SK-N-SH treated with all-trans-retinoic acid at 6 μM for 48 hours (cell line): ENCODE measurements at regions not wholly inside any gene's neighbourhood (a gene's known extent, or its start where the extent isn't known, plus 50 kb on each side); places are given as distances from the start of the nearest gene placed in this dataset.

Experiments
- BACH2 ChIP-seq: fragments of 250-450 bp; sonication (Bioruptor Pico); IDR thresholded peaks from 2 replicates; pipeline ENCODE4 v1.9.0; 2021; ENCODE audit warnings: mild to moderate bottlenecking, borderline replicate concordance
- ESRRG ChIP-seq: fragments of 250-450 bp; sonication (Bioruptor Pico); IDR thresholded peaks from 2 replicates; pipeline ENCODE4 v1.6.1; 2021; ENCODE audit warnings: mild to moderate bottlenecking
- ISL1 ChIP-seq: fragments of 250-450 bp; sonication (Bioruptor Pico); IDR thresholded peaks from 2 replicates; pipeline ENCODE4 v2.1.2; 2022; ENCODE audit warnings: mild to moderate bottlenecking, moderate library complexity
- RARB ChIP-seq: fragments of 250-450 bp; sonication (Bioruptor Pico); IDR thresholded peaks from 2 replicates; pipeline ENCODE4 v1.8.0; 2021; ENCODE audit warnings: mild to moderate bottlenecking, moderate library complexity
- ZNF8 ChIP-seq: fragments of 450-650 bp; formaldehyde crosslinking; IDR thresholded peaks from 2 replicates; pipeline ENCODE4 v1.5.0; 2020; ENCODE audit warnings: mild to moderate bottlenecking, moderate library complexity
- TF ChIP-seq, protein P1 (sequence below): fragments of 250-450 bp; sonication (Bioruptor Pico); IDR thresholded peaks from 2 replicates; pipeline ENCODE4 v1.5.1; 2020; ENCODE audit warnings: low read depth, mild to moderate bottlenecking, moderate library complexity
- TF ChIP-seq, protein P2 (sequence below): fragments of 250-450 bp; sonication (Bioruptor Pico); IDR thresholded peaks from 2 replicates; pipeline ENCODE4 v1.5.0; 2020; ENCODE audit warnings: mild to moderate bottlenecking, moderate library complexity

DNA sequence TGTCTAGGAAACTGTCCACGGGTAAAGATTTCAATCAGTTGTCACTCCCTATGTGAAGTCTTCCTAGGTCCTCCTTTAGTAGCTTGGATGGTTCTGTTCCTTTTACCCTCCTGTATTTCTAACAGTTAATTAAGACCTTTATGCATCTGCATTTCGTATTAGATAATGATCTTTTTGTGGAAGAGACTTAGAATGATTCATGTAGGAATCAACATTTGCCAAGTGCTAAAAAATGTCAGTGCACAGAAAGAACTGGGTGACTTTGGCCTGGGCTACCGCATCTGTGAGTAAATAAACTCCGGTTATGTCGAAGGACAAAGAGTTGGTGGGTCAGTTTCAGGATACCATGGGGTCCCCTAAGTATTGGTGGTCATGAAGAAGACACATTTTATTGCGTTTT, 918.0 kb downstream of the TFAP2A start:
- TF ChIP-seq BACH2 (CRISPR knock-in tag) (no peak), ZNF8 (no peak), RARB (CRISPR knock-in tag) (no peak), ESRRG (CRISPR knock-in tag) (no peak), ISL1 (CRISPR knock-in tag) (no peak)
- TF ChIP-seq, protein P1, sequence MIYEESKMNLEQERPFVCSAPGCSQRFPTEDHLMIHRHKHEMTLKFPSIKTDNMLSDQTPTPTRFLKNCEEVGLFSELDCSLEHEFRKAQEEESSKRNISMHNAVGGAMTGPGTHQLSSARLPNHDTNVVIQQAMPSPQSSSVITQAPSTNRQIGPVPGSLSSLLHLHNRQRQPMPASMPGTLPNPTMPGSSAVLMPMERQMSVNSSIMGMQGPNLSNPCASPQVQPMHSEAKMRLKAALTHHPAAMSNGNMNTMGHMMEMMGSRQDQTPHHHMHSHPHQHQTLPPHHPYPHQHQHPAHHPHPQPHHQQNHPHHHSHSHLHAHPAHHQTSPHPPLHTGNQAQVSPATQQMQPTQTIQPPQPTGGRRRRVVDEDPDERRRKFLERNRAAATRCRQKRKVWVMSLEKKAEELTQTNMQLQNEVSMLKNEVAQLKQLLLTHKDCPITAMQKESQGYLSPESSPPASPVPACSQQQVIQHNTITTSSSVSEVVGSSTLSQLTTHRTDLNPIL (CRISPR knock-in tag), result no peak
- TF ChIP-seq, protein P2, sequence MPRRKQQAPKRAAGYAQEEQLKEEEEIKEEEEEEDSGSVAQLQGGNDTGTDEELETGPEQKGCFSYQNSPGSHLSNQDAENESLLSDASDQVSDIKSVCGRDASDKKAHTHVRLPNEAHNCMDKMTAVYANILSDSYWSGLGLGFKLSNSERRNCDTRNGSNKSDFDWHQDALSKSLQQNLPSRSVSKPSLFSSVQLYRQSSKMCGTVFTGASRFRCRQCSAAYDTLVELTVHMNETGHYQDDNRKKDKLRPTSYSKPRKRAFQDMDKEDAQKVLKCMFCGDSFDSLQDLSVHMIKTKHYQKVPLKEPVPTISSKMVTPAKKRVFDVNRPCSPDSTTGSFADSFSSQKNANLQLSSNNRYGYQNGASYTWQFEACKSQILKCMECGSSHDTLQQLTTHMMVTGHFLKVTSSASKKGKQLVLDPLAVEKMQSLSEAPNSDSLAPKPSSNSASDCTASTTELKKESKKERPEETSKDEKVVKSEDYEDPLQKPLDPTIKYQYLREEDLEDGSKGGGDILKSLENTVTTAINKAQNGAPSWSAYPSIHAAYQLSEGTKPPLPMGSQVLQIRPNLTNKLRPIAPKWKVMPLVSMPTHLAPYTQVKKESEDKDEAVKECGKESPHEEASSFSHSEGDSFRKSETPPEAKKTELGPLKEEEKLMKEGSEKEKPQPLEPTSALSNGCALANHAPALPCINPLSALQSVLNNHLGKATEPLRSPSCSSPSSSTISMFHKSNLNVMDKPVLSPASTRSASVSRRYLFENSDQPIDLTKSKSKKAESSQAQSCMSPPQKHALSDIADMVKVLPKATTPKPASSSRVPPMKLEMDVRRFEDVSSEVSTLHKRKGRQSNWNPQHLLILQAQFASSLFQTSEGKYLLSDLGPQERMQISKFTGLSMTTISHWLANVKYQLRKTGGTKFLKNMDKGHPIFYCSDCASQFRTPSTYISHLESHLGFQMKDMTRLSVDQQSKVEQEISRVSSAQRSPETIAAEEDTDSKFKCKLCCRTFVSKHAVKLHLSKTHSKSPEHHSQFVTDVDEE (CRISPR knock-in tag), result no peak
